HEK293 (cell line): ENCODE measurements at regions not wholly inside any gene's neighbourhood (a gene's known extent, or its start where the extent isn't known, plus 50 kb on each side); places are given as distances from the start of the nearest gene placed in this dataset.

Experiments used
- CTCF ChIA-PET: fragments of 350-600 bp; formaldehyde crosslinking; extraction: SDS; loops from one replicate; lab custom pipeline; 2021; ENCODE audit warnings: antibody characterized with exemption; lab: Yijun Ruan, JAX
- POLR2A ChIA-PET: fragments of 300-600 bp; formaldehyde crosslinking; extraction: SDS; loops from one replicate; lab custom pipeline; 2020; ENCODE audit warnings: antibody characterized with exemption, inconsistent platforms; lab: Yijun Ruan, JAX
- H3K27ac ChIP-seq: fragments of 200-500 bp; sonication (Bioruptor generic); 2 replicates; pipeline ENCODE4 v1.5.1; 2014; ENCODE audit warnings: low read depth, low read length, control low read depth, inconsistent platforms; ENCODE audit errors: extremely low read depth
- H3K36me3 ChIP-seq, 2 experiments: fragments of 200-500 bp in 1 of 2; sonication (Bioruptor generic) in 1 of 2; 1 replicate in 1 of 2; 2 replicates in 1 of 2; pipeline ENCODE4 v1.5.1; 2014 to 2017; ENCODE audit warnings: inconsistent platforms in 2 of 2, low read length in 2 of 2; ENCODE audit not compliant: control insufficient read depth in 2 of 2, insufficient read depth in 1 of 2
- H3K4me1 ChIP-seq: fragments of 200-500 bp; sonication (Bioruptor generic); 2 replicates; pipeline ENCODE4 v1.5.1; 2014; ENCODE audit warnings: mild to moderate bottlenecking, low read length, inconsistent platforms; ENCODE audit not compliant: control insufficient read depth, insufficient read depth
- H3K4me3 ChIP-seq: 2 replicates; pipeline ENCODE4 v1.5.1; 2011; ENCODE audit warnings: low read depth, mild to moderate bottlenecking, control low read depth, low read length, moderate library complexity
- H3K9me3 ChIP-seq: fragments of 200-500 bp; sonication (Bioruptor generic); 2 replicates; pipeline ENCODE4 v1.5.1; 2014; ENCODE audit warnings: low read depth, low read length, inconsistent platforms; ENCODE audit not compliant: control insufficient read depth, insufficient read depth
- YY1 ChIP-seq: fragments of 450-650 bp; formaldehyde crosslinking; IDR thresholded peaks from 2 replicates; pipeline ENCODE4 v1.5.1; 2018; ENCODE audit warnings: missing biosample characterization, missing genetic modification characterization
- ZBTB7A ChIP-seq: fragments of 450-650 bp; formaldehyde crosslinking; IDR thresholded peaks from 2 replicates; pipeline ENCODE4 v1.5.1; 2016; ENCODE audit warnings: low read depth, missing biosample characterization, missing genetic modification characterization
- ZEB2 ChIP-seq: fragments of 450-650 bp; formaldehyde crosslinking; IDR thresholded peaks from 2 replicates; pipeline ENCODE4 v1.5.1; 2016; ENCODE audit warnings: missing biosample characterization, missing genetic modification characterization
- ZNF10 ChIP-seq: fragments of 450-650 bp; formaldehyde crosslinking; IDR thresholded peaks from 2 replicates; pipeline ENCODE4 v1.5.1; 2017; ENCODE audit warnings: missing biosample characterization, missing genetic modification characterization
- ZNF2 ChIP-seq: fragments of 450-650 bp; formaldehyde crosslinking; IDR thresholded peaks from 2 replicates; pipeline ENCODE4 v1.5.1; 2016; ENCODE audit warnings: missing biosample characterization, missing genetic modification characterization
- ZNF302 ChIP-seq: fragments of 450-650 bp; formaldehyde crosslinking; IDR thresholded peaks from 2 replicates; pipeline ENCODE4 v1.5.1; 2016; ENCODE audit warnings: missing biosample characterization, missing genetic modification characterization, low read depth
- ZNF391 ChIP-seq: fragments of 450-650 bp; formaldehyde crosslinking; IDR thresholded peaks from 2 replicates; pipeline ENCODE4 v1.5.1; 2016; ENCODE audit warnings: low read depth, missing biosample characterization, missing genetic modification characterization, borderline replicate concordance
- ZNF501 ChIP-seq: fragments of 450-650 bp; formaldehyde crosslinking; IDR thresholded peaks from 2 replicates; pipeline ENCODE4 v1.5.1; 2016; ENCODE audit warnings: missing biosample characterization, missing genetic modification characterization
- ZNF621 ChIP-seq: fragments of 450-650 bp; formaldehyde crosslinking; IDR thresholded peaks from 2 replicates; pipeline ENCODE4 v1.5.1; 2017; ENCODE audit warnings: missing biosample characterization, missing genetic modification characterization
- ZNF791 ChIP-seq: fragments of 450-650 bp; formaldehyde crosslinking; IDR thresholded peaks from 2 replicates; pipeline ENCODE4 v1.5.1; 2016; ENCODE audit warnings: missing biosample characterization, missing genetic modification characterization
- ZSCAN23 ChIP-seq: fragments of 450-650 bp; formaldehyde crosslinking; IDR thresholded peaks from 2 replicates; pipeline ENCODE4 v1.5.1; 2016; ENCODE audit warnings: missing biosample characterization, missing genetic modification characterization
- TF ChIP-seq, protein P1 (sequence below): fragments of 450-650 bp; IDR thresholded peaks from 2 replicates; pipeline ENCODE4 v1.5.1; 2018; ENCODE audit warnings: missing biosample characterization, mild to moderate bottlenecking, missing genetic modification characterization
- TF ChIP-seq, protein P2 (sequence below): fragments of 450-650 bp; formaldehyde crosslinking; IDR thresholded peaks from 2 replicates; pipeline ENCODE4 v1.5.1; 2016; ENCODE audit warnings: missing biosample characterization, missing genetic modification characterization
- TF ChIP-seq, protein P3 (sequence below): fragments of 450-650 bp; formaldehyde crosslinking; IDR thresholded peaks from 2 replicates; pipeline ENCODE4 v1.5.1; 2016; ENCODE audit warnings: missing biosample characterization, missing genetic modification characterization
- TF ChIP-seq, protein P4 (sequence below): fragments of 450-650 bp; formaldehyde crosslinking; IDR thresholded peaks from 2 replicates; pipeline ENCODE4 v1.5.1; 2016; ENCODE audit warnings: missing biosample characterization, missing genetic modification characterization

DNA sequence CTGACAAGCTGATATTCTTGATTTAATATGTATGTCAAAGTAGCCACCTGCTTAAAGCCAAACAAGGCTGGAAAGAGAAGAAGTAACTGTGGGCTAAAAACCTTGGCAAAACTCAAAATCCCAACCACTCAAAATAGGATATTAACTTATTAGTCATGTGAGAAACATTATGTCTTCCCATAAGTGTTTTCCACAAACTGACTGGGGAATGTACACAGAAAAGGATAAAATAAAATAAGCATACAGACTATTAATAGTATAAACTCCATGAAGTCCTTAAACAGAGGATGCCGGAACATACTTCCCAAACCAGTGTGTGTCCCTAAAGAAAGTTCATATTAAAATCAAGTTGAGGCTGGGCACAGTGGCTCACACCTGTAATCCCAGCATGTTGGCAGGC, 263.7 kb upstream of the THBS1 start (continued):
- TF ChIP-seq, protein P1, sequence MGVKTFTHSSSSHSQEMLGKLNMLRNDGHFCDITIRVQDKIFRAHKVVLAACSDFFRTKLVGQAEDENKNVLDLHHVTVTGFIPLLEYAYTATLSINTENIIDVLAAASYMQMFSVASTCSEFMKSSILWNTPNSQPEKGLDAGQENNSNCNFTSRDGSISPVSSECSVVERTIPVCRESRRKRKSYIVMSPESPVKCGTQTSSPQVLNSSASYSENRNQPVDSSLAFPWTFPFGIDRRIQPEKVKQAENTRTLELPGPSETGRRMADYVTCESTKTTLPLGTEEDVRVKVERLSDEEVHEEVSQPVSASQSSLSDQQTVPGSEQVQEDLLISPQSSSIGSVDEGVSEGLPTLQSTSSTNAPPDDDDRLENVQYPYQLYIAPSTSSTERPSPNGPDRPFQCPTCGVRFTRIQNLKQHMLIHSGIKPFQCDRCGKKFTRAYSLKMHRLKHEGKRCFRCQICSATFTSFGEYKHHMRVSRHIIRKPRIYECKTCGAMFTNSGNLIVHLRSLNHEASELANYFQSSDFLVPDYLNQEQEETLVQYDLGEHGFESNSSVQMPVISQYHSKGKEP (tag by site-specific recombination) = no peak
- TF ChIP-seq, all 188 proteins: peak for 0

DNA sequence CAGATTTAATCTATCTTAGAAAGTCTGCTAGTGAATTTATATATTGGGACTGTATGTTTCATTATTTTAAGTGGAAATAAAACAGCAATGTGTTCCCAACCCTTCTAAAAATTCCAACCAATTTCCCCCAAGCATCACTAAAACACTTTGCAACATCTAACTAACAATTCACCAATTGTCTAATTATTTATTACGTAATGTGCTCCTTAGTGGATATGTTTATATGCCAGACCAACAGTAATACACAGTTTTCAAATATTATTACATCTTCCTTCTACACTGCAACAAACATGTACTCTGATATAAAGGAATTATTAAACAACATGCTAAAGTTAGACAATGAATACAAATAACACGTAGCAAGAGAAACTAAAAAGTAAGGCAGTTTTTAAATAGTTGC, 262.6 kb upstream of the THBS1 start:
- TF ChIP-seq, protein P2, sequence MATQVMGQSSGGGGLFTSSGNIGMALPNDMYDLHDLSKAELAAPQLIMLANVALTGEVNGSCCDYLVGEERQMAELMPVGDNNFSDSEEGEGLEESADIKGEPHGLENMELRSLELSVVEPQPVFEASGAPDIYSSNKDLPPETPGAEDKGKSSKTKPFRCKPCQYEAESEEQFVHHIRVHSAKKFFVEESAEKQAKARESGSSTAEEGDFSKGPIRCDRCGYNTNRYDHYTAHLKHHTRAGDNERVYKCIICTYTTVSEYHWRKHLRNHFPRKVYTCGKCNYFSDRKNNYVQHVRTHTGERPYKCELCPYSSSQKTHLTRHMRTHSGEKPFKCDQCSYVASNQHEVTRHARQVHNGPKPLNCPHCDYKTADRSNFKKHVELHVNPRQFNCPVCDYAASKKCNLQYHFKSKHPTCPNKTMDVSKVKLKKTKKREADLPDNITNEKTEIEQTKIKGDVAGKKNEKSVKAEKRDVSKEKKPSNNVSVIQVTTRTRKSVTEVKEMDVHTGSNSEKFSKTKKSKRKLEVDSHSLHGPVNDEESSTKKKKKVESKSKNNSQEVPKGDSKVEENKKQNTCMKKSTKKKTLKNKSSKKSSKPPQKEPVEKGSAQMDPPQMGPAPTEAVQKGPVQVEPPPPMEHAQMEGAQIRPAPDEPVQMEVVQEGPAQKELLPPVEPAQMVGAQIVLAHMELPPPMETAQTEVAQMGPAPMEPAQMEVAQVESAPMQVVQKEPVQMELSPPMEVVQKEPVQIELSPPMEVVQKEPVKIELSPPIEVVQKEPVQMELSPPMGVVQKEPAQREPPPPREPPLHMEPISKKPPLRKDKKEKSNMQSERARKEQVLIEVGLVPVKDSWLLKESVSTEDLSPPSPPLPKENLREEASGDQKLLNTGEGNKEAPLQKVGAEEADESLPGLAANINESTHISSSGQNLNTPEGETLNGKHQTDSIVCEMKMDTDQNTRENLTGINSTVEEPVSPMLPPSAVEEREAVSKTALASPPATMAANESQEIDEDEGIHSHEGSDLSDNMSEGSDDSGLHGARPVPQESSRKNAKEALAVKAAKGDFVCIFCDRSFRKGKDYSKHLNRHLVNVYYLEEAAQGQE = no peak
- TF ChIP-seq ZNF501 (tag by site-specific recombination) (no peak), ZNF302 (tag by site-specific recombination) (no peak), ZNF391 (tag by site-specific recombination) (no peak), ZBTB7A (tag by site-specific recombination) (no peak), YY1 (tag by site-specific recombination) (no peak), ZNF791 (no peak), ZSCAN23 (tag by site-specific recombination) (no peak), ZNF10 (tag by site-specific recombination) (no peak), ZNF2 (tag by site-specific recombination) (no peak), ZNF621 (tag by site-specific recombination) (no peak), ZEB2 (tag by site-specific recombination) (no peak)
- TF ChIP-seq, protein P3, sequence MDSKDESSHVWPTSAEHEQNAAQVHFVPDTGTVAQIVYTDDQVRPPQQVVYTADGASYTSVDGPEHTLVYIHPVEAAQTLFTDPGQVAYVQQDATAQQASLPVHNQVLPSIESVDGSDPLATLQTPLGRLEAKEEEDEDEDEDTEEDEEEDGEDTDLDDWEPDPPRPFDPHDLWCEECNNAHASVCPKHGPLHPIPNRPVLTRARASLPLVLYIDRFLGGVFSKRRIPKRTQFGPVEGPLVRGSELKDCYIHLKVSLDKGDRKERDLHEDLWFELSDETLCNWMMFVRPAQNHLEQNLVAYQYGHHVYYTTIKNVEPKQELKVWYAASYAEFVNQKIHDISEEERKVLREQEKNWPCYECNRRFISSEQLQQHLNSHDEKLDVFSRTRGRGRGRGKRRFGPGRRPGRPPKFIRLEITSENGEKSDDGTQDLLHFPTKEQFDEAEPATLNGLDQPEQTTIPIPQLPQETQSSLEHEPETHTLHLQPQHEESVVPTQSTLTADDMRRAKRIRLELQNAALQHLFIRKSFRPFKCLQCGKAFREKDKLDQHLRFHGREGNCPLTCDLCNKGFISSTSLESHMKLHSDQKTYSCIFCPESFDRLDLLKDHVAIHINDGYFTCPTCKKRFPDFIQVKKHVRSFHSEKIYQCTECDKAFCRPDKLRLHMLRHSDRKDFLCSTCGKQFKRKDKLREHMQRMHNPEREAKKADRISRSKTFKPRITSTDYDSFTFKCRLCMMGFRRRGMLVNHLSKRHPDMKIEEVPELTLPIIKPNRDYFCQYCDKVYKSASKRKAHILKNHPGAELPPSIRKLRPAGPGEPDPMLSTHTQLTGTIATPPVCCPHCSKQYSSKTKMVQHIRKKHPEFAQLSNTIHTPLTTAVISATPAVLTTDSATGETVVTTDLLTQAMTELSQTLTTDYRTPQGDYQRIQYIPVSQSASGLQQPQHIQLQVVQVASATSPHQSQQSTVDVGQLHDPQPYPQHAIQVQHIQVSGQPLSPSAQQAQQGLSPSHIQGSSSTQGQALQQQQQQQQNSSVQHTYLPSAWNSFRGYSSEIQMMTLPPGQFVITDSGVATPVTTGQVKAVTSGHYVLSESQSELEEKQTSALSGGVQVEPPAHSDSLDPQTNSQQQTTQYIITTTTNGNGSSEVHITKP (tag by site-specific recombination) = no peak
- TF ChIP-seq, protein P4, sequence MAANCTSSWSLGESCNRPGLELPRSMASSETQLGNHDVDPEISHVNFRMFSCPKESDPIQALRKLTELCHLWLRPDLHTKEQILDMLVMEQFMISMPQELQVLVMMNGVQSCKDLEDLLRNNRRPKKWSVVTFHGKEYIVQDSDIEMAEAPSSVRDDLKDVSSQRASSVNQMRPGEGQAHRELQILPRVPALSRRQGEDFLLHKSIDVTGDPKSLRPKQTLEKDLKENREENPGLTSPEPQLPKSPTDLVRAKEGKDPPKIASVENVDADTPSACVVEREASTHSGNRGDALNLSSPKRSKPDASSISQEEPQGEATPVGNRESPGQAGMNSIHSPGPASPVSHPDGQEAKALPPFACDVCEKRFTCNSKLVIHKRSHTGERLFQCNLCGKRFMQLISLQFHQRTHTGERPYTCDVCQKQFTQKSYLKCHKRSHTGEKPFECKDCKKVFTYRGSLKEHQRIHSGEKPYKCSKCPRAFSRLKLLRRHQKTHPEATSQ (tag by site-specific recombination) = no peak
- TF ChIP-seq, all 188 proteins: peak for 0
- Histone ChIP-seq H3K27ac (no peak overlapping the region), H3K4me1 (no peaks in the 10 kb centered on the region), H3K4me3 (no peak overlapping the region), H3K36me3 (no peaks in the 10 kb centered on the region), H3K9me3 (no peaks in the 10 kb centered on the region)
- POLR2A ChIA-PET = no interaction called here
- CTCF ChIA-PET = no interaction called here
